ENCODE measurements at regions not wholly inside any gene's neighbourhood (a gene's known extent, or its start where the extent isn't known, plus 50 kb on each side); places are given as distances from the start of the nearest gene placed in this dataset.

DNA sequence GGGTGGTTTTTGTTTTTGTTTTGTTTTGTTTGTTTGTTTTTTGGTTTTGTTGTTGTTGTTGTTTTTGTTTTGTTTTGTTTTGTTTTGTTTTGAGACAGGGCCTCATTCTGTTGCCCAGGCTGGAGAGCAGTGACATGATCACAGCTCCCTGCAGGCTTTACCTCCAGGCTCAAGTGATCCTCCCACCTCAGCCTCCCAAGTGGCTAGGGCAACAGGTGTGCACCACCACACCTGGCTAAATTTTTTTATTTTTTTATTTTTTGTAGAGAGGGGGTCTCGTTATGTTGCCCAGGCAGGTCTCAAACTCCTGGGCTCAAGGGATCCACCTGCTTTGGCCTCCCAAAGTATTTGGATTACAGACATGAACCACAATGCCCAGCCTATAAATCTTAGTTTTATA, 115.9 kb upstream of the NFE2L3 start:
- TF ChIP-seq, protein P1, sequence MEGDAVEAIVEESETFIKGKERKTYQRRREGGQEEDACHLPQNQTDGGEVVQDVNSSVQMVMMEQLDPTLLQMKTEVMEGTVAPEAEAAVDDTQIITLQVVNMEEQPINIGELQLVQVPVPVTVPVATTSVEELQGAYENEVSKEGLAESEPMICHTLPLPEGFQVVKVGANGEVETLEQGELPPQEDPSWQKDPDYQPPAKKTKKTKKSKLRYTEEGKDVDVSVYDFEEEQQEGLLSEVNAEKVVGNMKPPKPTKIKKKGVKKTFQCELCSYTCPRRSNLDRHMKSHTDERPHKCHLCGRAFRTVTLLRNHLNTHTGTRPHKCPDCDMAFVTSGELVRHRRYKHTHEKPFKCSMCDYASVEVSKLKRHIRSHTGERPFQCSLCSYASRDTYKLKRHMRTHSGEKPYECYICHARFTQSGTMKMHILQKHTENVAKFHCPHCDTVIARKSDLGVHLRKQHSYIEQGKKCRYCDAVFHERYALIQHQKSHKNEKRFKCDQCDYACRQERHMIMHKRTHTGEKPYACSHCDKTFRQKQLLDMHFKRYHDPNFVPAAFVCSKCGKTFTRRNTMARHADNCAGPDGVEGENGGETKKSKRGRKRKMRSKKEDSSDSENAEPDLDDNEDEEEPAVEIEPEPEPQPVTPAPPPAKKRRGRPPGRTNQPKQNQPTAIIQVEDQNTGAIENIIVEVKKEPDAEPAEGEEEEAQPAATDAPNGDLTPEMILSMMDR (IDR thresholded peaks at IDR 0.05; ENCODE audit: low read depth, low read length): no peak
- Histone ChIP-seq H3K27me3 (ENCODE audit: control insufficient read depth, insufficient read depth, low read length) (no peaks in the 10 kb centered on the region), H3K9me3 (ENCODE audit: control insufficient read depth, insufficient read depth, low read length) (no peaks in the 10 kb centered on the region), H3K4me3 (ENCODE audit: low read depth, low read length) (no peak overlapping the region), H3K27ac (ENCODE audit: low read depth, low read length) (no peak overlapping the region)
- POLR2A ChIA-PET: no interaction called here
- CTCF ChIA-PET: no interaction called here
- DNase-seq (ENCODE audit: low read depth, low spot score): no peak

DNA sequence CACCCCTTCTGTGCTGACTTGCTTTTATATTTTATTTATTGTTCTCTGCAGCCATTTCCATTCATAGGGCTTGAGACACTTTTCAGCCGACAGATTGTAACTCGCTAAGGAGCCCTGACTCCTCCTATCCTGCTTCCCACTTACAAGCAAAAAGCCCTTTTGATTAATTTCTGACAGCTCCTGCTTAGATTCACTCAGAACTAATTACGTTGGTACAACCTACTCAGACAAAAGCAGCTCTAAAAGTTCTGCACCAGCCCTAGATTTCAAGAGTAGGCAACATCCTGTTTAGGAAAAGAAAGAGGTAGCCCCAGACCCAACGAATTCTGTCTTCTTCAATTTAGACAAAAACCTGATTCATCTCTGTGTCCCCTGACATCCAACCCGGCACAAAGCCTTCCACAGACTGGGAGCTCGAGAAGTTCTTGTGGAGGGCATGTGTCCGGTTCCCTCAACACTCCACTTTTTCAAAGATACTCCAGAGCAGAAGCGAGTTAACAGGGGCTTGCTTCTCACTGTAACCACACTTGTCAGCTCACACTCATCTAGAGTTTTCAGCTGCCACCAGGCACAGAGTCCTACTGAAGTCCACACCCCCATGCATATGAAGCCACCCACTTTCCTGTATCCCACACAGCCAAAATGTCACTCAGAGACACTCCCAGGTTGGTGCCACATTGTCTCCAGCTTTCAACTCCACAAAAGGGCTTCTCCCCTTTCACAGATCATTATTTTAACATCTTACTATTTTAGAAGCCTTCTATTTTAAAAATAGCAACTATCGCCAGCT, 113.6 kb upstream of the NFE2L3 start:
- Histone ChIP-seq H3K9me3 (ENCODE audit: control insufficient read depth, insufficient read depth, low read length) (no peaks in the 10 kb centered on the region), H3K27ac (ENCODE audit: low read depth, low read length) (no peak overlapping the region), H3K4me3 (ENCODE audit: low read depth, low read length) (no peak overlapping the region), H3K27me3 (ENCODE audit: control insufficient read depth, insufficient read depth, low read length) (no peaks in the 10 kb centered on the region)
- DNase-seq (ENCODE audit: low read depth, low spot score): no peak
- POLR2A ChIA-PET: no interaction called here
- TF ChIP-seq, protein P1 (IDR thresholded peaks at IDR 0.05; ENCODE audit: low read depth, low read length): no peak
- CTCF ChIA-PET: no interaction called here

DNA sequence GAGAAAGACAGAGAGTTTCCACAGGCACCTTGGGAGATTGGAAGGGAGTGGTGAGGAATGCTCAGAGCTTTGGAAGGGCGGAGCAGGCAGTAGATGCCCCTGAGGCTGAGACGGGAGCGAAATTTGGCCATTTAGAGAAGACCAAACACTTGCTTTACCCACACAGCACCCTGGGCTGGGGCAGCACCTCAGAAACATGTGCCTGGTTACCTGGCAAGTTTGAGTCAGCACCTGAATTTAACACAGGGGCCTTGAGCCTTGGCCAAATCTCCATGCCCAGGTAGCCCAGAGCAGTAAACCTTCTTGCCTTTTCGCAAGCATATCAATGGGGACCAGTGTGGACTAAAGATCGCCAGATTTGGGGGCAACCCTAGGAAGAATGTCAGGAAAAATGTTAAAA, 111.9 kb upstream of the NFE2L3 start:
- Histone ChIP-seq H3K27ac (ENCODE audit: low read depth, low read length) (no peak overlapping the region), H3K27me3 (ENCODE audit: control insufficient read depth, insufficient read depth, low read length) (no peaks in the 10 kb centered on the region), H3K4me3 (ENCODE audit: low read depth, low read length) (no peak overlapping the region), H3K9me3 (ENCODE audit: control insufficient read depth, insufficient read depth, low read length) (no peaks in the 10 kb centered on the region)
- ChIA-PET POLR2A (no interaction called here), CTCF (no interaction called here)
- TF ChIP-seq, protein P1 (IDR thresholded peaks at IDR 0.05; ENCODE audit: low read depth, low read length): no peak
- DNase-seq (ENCODE audit: low read depth, low spot score): no peak

DNA sequence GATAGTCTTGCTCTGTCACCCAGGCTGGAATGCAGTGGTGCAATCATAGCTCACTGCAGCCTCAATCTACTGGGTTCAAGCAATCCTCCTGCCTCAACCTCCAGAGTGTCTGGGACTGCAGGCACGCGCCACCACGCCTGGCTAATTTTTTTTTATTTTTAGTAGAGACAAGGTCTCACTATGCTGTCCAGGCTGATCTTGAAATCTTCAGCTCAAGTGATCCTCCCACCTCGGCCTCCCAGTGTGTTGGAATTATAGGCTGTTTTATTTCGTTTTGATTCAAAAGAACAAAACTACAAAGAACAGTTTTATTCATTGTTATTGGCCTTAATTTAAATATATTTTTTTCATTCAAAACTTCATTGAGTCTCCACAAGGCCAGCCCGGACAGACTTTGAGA, 109.8 kb upstream of the NFE2L3 start:
- POLR2A ChIA-PET: no interaction called here
- no peak for DNase-seq (ENCODE audit: low read depth, low spot score)
- H3K27me3 ChIP-seq (ENCODE audit: control insufficient read depth, insufficient read depth, low read length): no peaks in the 10 kb centered on the region
- no peak overlapping the region for H3K27ac ChIP-seq (ENCODE audit: low read depth, low read length)
- TF ChIP-seq, protein P1 (IDR thresholded peaks at IDR 0.05; ENCODE audit: low read depth, low read length): no peak
- no peak overlapping the region for H3K4me3 ChIP-seq (ENCODE audit: low read depth, low read length)
- no peaks in the 10 kb centered on the region for H3K9me3 ChIP-seq (ENCODE audit: control insufficient read depth, insufficient read depth, low read length)
- CTCF ChIA-PET: no interaction called here

DNA sequence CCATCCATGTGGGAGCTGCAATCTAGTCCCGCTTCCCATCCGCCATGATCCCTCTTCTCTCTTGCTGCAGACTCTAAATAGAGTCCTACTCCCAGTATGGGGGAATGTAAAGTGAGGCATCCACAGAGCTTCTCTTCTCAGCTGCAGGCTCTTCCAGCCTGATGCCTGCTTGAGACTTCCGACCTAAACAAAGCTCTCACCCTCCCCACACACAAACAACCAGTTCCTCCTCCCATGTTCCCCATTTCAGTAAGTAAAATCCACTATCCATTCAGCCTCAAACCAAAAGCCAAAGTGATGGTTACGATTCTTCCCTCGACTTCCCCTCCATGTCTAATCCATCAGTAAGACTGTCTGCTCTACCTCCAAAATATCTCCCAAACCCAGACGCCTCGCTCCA, 108.2 kb upstream of the NFE2L3 start:
- Histone ChIP-seq H3K27me3 (ENCODE audit: control insufficient read depth, insufficient read depth, low read length) (no peaks in the 10 kb centered on the region), H3K4me3 (ENCODE audit: low read depth, low read length) (no peak overlapping the region), H3K27ac (ENCODE audit: low read depth, low read length) (no peak overlapping the region), H3K9me3 (ENCODE audit: control insufficient read depth, insufficient read depth, low read length) (no peaks in the 10 kb centered on the region)
- ChIA-PET POLR2A (no interaction called here), CTCF (no interaction called here)
- no peak for DNase-seq (ENCODE audit: low read depth, low spot score)
- TF ChIP-seq, protein P1 (IDR thresholded peaks at IDR 0.05; ENCODE audit: low read depth, low read length): no peak

Measured in AG04450 (cell line).